Karpas-422 (cell line): ENCODE measurements at regions not wholly inside any gene's neighbourhood (a gene's known extent, or its start where the extent isn't known, plus 50 kb on each side); places are given as distances from the start of the nearest gene placed in this dataset.

Experiments
- DNase-seq: peaks from one replicate; pipeline ENCODE4 v3.0.0-alpha.2; 2015
- H2AFZ ChIP-seq: fragments of 200-600 bp; sonication (generic); 2 replicates; pipeline ENCODE4 v1.6.1; 2014; ENCODE audit warnings: antibody characterized with exemption, low read length, mixed read lengths
- H3K27ac ChIP-seq: fragments of 200-600 bp; sonication (generic); 2 replicates; pipeline ENCODE4 v1.5.1; 2014; ENCODE audit warnings: mild to moderate bottlenecking, low read length, moderate library complexity
- H3K27me3 ChIP-seq: fragments of 200-600 bp; sonication (generic); 2 replicates; pipeline ENCODE4 v1.6.1; 2014; ENCODE audit warnings: low read length, mixed read lengths
- H3K36me3 ChIP-seq: fragments of 200-600 bp; sonication (generic); 2 replicates; pipeline ENCODE4 v1.6.1; 2014; ENCODE audit warnings: low read length, mixed read lengths; ENCODE audit not compliant: insufficient read depth
- H3K4me1 ChIP-seq: fragments of 200-600 bp; sonication (generic); 2 replicates; pipeline ENCODE4 v1.6.1; 2014; ENCODE audit warnings: mild to moderate bottlenecking, low read length, mixed read lengths
- H3K4me2 ChIP-seq: fragments of 200-600 bp; sonication (generic); 2 replicates; pipeline ENCODE4 v1.6.1; 2014; ENCODE audit warnings: low read length, low read depth, mild to moderate bottlenecking; ENCODE audit not compliant: poor library complexity, severe bottlenecking
- H3K4me3 ChIP-seq: fragments of 200-600 bp; sonication (generic); 2 replicates; pipeline ENCODE4 v1.5.1; 2014; ENCODE audit warnings: mild to moderate bottlenecking, antibody characterized with exemption, low read length, mixed read lengths
- H3K79me2 ChIP-seq: fragments of 200-600 bp; sonication (generic); 2 replicates; pipeline ENCODE4 v1.6.1; 2014; ENCODE audit warnings: mild to moderate bottlenecking, low read length, mixed read lengths
- H3K9ac ChIP-seq: fragments of 200-600 bp; sonication (generic); 2 replicates; pipeline ENCODE4 v1.6.0; 2014; ENCODE audit warnings: low read length
- H3K9me2 ChIP-seq: fragments of 200-600 bp; sonication (generic), shearing (Covaris generic); replicated peaks from 2 replicates; pipeline ENCODE4 v1.6.0; 2014; ENCODE audit warnings: mild to moderate bottlenecking, low read length, moderate library complexity; ENCODE audit not compliant: insufficient read depth
- H3K9me3 ChIP-seq: fragments of 300-700, 200-600 bp; sonication (generic); 2 replicates; pipeline ENCODE4 v1.6.1; 2014; ENCODE audit warnings: low read length, mixed read lengths
- H4K20me1 ChIP-seq: fragments of 200-600 bp; sonication (generic); 2 replicates; pipeline ENCODE4 v1.6.1; 2014; ENCODE audit warnings: mild to moderate bottlenecking, antibody characterized with exemption, low read length, low read depth; ENCODE audit not compliant: insufficient read depth

GRCh38 chr2:176589825-176590440, 320.7 kb downstream of the MTX2 start:
- Histone ChIP-seq H3K9me2 (no peaks in the 10 kb centered on the region), H3K27ac (no peak overlapping the region), H3K36me3 (no peaks in the 10 kb centered on the region), H3K9me3 (no peaks in the 10 kb centered on the region), H3K27me3 (no peaks in the 10 kb centered on the region), H3K4me2 (no peak overlapping the region), H3K4me1 (no peaks in the 10 kb centered on the region), H4K20me1 (no peaks in the 10 kb centered on the region), H3K4me3 (no peak overlapping the region), H3K9ac (no peak overlapping the region), H3K79me2 (no peaks in the 10 kb centered on the region), H2AFZ (no peak overlapping the region)
- DNase-seq: no peak

- Histone ChIP-seq H2AFZ (no peak overlapping the region), H4K20me1 (no peaks in the 10 kb centered on the region), H3K9ac (no peak overlapping the region), H3K36me3 (no peaks in the 10 kb centered on the region), H3K9me2 (no peaks in the 10 kb centered on the region), H3K27me3 (no peaks in the 10 kb centered on the region), H3K4me2 (no peak overlapping the region), H3K27ac (no peak overlapping the region), H3K9me3 (no peaks in the 10 kb centered on the region), H3K79me2 (no peaks in the 10 kb centered on the region), H3K4me1 (no peaks in the 10 kb centered on the region), H3K4me3 (no peak overlapping the region)
- no peak for DNase-seq
Measured at GRCh38 chr2:176592216-176592615, 323.0 kb downstream of the MTX2 start.

DNA sequence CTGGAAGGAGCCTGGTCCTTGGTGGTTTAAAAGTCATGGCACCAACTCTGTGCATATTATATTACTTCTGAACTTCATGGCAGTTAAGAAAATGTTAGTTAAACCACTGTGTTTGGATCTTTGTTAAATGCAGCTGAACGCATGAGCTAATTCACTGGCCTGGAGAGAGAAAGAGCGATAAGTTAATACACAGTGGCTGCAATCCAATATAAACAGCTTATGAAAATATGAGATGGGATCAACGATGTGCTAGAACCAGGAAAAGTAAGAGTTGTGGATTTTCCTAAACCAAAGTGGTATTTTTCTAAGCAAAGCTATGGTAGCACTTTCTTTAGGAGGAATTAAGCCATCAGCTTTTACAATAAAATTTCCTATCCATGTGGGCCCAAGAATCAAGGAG, 326.7 kb downstream of the MTX2 start:
- no peak overlapping the region for H3K27ac ChIP-seq

DNA sequence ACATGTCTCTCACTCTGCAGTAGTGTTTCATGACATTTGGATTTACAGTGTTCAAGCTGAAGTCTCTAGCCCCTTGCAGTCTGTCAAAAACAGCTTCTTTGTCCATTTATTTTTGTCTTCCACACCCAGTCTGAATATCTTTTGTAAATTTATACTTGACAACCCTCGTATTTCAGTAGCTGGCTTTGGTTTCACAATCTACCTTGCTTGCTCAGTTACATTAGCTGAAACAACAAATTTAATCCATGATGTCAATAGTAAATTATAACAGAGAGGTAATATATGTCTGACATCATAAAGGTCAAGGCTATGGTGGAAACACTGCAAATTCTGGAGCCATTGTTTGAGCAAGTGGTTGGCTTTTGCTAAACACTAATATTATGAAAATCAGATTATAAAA, 328.7 kb downstream of the MTX2 start:
- H3K4me1 ChIP-seq: peaks cover 5% of the 10 kb centered on the region
- no peaks in the 10 kb centered on the region for H4K20me1 ChIP-seq
- no peak overlapping the region for H3K27ac ChIP-seq
- H3K36me3 ChIP-seq: no peaks in the 10 kb centered on the region
- H3K27me3 ChIP-seq: no peaks in the 10 kb centered on the region
- H2AFZ ChIP-seq: no peak overlapping the region
- DNase-seq: no peak
- H3K9me2 ChIP-seq: no peaks in the 10 kb centered on the region; the same call in 1 of the 2 replicates
- no peaks in the 10 kb centered on the region for H3K9me3 ChIP-seq
- H3K79me2 ChIP-seq: no peaks in the 10 kb centered on the region
- H3K4me3 ChIP-seq: no peak overlapping the region
- H3K4me2 ChIP-seq: no peak overlapping the region
- H3K9ac ChIP-seq: no peak overlapping the region

More for the DNA sequence above, 326.7 kb downstream of the MTX2 start:
- H2AFZ ChIP-seq: no peak overlapping the region
- H3K4me2 ChIP-seq: no peak overlapping the region
- DNase-seq: no peak
- H3K36me3 ChIP-seq: no peaks in the 10 kb centered on the region
- no peaks in the 10 kb centered on the region; the same call in 1 of the 2 replicates for H3K9me2 ChIP-seq
- H3K27me3 ChIP-seq: no peaks in the 10 kb centered on the region
- H3K9me3 ChIP-seq: no peaks in the 10 kb centered on the region
- H3K4me1 ChIP-seq: peaks cover 5% of the 10 kb centered on the region
- H4K20me1 ChIP-seq: no peaks in the 10 kb centered on the region
- no peak overlapping the region for H3K9ac ChIP-seq
- H3K79me2 ChIP-seq: no peaks in the 10 kb centered on the region
- H3K4me3 ChIP-seq: no peak overlapping the region

DNA sequence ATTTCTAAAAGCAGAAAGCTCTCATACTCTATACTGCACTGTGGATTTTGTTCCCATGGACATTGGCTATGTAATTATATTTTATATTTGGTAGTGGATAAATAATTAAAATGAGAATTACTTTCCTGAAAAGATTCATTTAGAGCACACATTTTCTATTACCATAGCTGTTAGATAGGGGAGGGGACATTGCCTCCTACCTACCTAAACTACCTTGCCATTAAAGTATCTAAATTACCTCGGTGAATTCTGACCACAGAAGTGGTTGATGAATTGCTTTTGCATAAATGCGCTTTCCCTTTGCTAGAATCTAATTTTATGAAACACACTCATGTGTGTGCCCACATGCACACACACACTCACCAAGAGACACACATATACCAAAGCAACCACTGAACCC, 329.1 kb downstream of the MTX2 start:
- no peaks in the 10 kb centered on the region for H3K27me3 ChIP-seq
- H4K20me1 ChIP-seq: no peaks in the 10 kb centered on the region
- H3K79me2 ChIP-seq: no peaks in the 10 kb centered on the region
- no peak overlapping the region for H2AFZ ChIP-seq
- no peaks in the 10 kb centered on the region; the same call in 1 of the 2 replicates for H3K9me2 ChIP-seq
- peaks cover 5% of the 10 kb centered on the region for H3K4me1 ChIP-seq
- H3K4me3 ChIP-seq: no peak overlapping the region
- H3K27ac ChIP-seq: no peak overlapping the region
- no peak overlapping the region for H3K9ac ChIP-seq
- no peak overlapping the region for H3K4me2 ChIP-seq
- no peaks in the 10 kb centered on the region for H3K36me3 ChIP-seq
- no peaks in the 10 kb centered on the region for H3K9me3 ChIP-seq
- DNase-seq: no peak

- Histone ChIP-seq H3K4me2 (no peak overlapping the region), H3K27me3 (no peaks in the 10 kb centered on the region), H3K4me1 (peaks cover 5% of the 10 kb centered on the region), H3K4me3 (no peak overlapping the region), H3K9ac (no peak overlapping the region), H3K9me2 (no peaks in the 10 kb centered on the region; the same call in 1 of the 2 replicates), H3K36me3 (no peaks in the 10 kb centered on the region), H2AFZ (no peak overlapping the region), H3K79me2 (no peaks in the 10 kb centered on the region), H3K27ac (no peak overlapping the region), H3K9me3 (no peaks in the 10 kb centered on the region), H4K20me1 (no peaks in the 10 kb centered on the region)
- no peak for DNase-seq
Measured at GRCh38 chr2:176599796-176600485, 330.7 kb downstream of the MTX2 start.

DNA sequence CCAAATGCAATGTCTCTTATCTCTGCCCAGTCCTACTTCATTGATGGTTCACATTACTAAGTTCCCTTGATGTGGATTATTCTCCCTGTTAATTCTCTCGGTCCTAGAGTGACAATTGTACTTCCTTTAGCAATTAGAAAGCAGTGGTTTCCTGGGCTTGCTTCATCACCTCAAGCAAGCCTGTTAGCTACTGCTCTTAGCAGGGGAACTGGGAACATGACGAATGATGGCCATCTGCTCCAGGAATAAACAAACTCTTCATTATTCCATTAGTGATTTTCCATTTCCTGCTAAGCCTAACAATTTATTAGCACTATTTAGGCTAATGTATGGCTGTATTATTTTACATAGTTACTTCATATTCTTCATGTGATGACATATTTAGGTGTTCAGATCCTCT, 331.8 kb downstream of the MTX2 start:
- Histone ChIP-seq H3K27me3 (no peaks in the 10 kb centered on the region), H3K4me1 (peaks cover 5% of the 10 kb centered on the region), H3K9me2 (no peaks in the 10 kb centered on the region; the same call in 1 of the 2 replicates), H2AFZ (no peak overlapping the region), H3K4me3 (no peak overlapping the region), H3K79me2 (no peaks in the 10 kb centered on the region), H3K9me3 (no peaks in the 10 kb centered on the region), H3K36me3 (no peaks in the 10 kb centered on the region), H3K27ac (no peak overlapping the region), H3K9ac (no peak overlapping the region), H3K4me2 (no peak overlapping the region), H4K20me1 (no peaks in the 10 kb centered on the region)
- DNase-seq: no peak

GRCh38 chr2:176612036-176612435, 342.8 kb downstream of the MTX2 start:
- Histone ChIP-seq H3K9me3 (no peaks in the 10 kb centered on the region), H3K27ac (no peak overlapping the region), H3K4me3 (no peak overlapping the region), H3K9me2 (no peaks in the 10 kb centered on the region), H3K4me2 (no peak overlapping the region), H4K20me1 (no peaks in the 10 kb centered on the region), H2AFZ (no peak overlapping the region), H3K4me1 (no peaks in the 10 kb centered on the region), H3K27me3 (no peaks in the 10 kb centered on the region), H3K36me3 (no peaks in the 10 kb centered on the region), H3K79me2 (no peaks in the 10 kb centered on the region), H3K9ac (no peak overlapping the region)
- no peak for DNase-seq
